ENCODE measurements at regions not wholly inside any gene's neighbourhood (a gene's known extent, or its start where the extent isn't known, plus 50 kb on each side); places are given as distances from the start of the nearest gene placed in this dataset.

GRCh38 chr6:79431537-79431933, 105.7 kb downstream of the LCA5 start:
- peak; percentile 55; the same call in 2 of the 3 replicates for ATAC-seq
- TF ChIP-seq PPARA (CRISPR knock-in tag; IDR thresholded peaks at IDR 0.05; ENCODE audit: borderline replicate concordance) (no peak), ZNF70 (CRISPR knock-in tag; IDR thresholded peaks at IDR 0.05) (no peak), ZNF565 (CRISPR knock-in tag; conservative IDR thresholded peaks at IDR 0.05; ENCODE audit: low read depth) (no peak), ZC3H10 (CRISPR knock-in tag; IDR thresholded peaks at IDR 0.05) (no peak), ZNF8 (CRISPR knock-in tag; IDR thresholded peaks at IDR 0.05) (no peak)

- TF ChIP-seq TCF4 (CRISPR knock-in tag; IDR thresholded peaks at IDR 0.05; ENCODE audit: borderline replicate concordance): no peak
- TF ChIP-seq ZC3H10 (CRISPR knock-in tag; IDR thresholded peaks at IDR 0.05): no peak
- no peak for TF ChIP-seq GLIS3 (CRISPR knock-in tag; IDR thresholded peaks at IDR 0.05)
- no peak for TF ChIP-seq ZFP3 (CRISPR knock-in tag; IDR thresholded peaks at IDR 0.05)
- no peak for ATAC-seq
Observed at GRCh38 chr6:79430913-79431536, 106.2 kb downstream of the LCA5 start.

DNA sequence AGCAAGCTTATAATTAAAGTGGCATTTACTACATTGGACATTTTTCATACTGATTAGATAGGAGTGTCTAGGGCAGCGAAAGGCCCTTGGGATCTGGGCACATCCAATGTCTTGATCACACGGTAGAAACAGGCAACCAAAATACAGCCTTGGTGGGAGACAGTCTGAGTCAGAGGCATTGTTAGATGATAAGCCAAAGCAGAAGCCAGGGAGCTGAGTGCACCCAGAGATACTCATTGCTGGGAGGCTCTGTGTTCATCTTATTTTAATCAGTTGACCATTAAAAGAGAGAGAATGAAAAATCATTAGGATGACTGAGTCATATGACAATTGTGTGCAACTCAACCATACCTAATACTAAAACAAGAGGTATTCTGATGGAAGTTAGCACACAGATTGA, 109.5 kb downstream of the LCA5 start:
- TF ChIP-seq SNAI2 (CRISPR knock-in tag; IDR thresholded peaks at IDR 0.05) (no peak), ISL1 (CRISPR knock-in tag; IDR thresholded peaks at IDR 0.05) (no peak), OSR1 (CRISPR knock-in tag; IDR thresholded peaks at IDR 0.05) (no peak), ESRRG (CRISPR knock-in tag; IDR thresholded peaks at IDR 0.05) (no peak), ZC3H10 (CRISPR knock-in tag; IDR thresholded peaks at IDR 0.05) (no peak), TCF4 (CRISPR knock-in tag; IDR thresholded peaks at IDR 0.05; ENCODE audit: borderline replicate concordance) (no peak), RARB (CRISPR knock-in tag; IDR thresholded peaks at IDR 0.05) (no peak), CSRNP3 (CRISPR knock-in tag; IDR thresholded peaks at IDR 0.05) (no peak), ZNF70 (CRISPR knock-in tag; IDR thresholded peaks at IDR 0.05) (no peak), ZNF8 (CRISPR knock-in tag; IDR thresholded peaks at IDR 0.05) (no peak), ARNTL (CRISPR knock-in tag; IDR thresholded peaks at IDR 0.05; ENCODE audit: borderline replicate concordance, low read depth) (no peak), CREB5 (CRISPR knock-in tag; IDR thresholded peaks at IDR 0.05; ENCODE audit: low read depth) (no peak), BACH2 (CRISPR knock-in tag; IDR thresholded peaks at IDR 0.05; ENCODE audit: borderline replicate concordance) (no peak)
- TF ChIP-seq, protein P1, sequence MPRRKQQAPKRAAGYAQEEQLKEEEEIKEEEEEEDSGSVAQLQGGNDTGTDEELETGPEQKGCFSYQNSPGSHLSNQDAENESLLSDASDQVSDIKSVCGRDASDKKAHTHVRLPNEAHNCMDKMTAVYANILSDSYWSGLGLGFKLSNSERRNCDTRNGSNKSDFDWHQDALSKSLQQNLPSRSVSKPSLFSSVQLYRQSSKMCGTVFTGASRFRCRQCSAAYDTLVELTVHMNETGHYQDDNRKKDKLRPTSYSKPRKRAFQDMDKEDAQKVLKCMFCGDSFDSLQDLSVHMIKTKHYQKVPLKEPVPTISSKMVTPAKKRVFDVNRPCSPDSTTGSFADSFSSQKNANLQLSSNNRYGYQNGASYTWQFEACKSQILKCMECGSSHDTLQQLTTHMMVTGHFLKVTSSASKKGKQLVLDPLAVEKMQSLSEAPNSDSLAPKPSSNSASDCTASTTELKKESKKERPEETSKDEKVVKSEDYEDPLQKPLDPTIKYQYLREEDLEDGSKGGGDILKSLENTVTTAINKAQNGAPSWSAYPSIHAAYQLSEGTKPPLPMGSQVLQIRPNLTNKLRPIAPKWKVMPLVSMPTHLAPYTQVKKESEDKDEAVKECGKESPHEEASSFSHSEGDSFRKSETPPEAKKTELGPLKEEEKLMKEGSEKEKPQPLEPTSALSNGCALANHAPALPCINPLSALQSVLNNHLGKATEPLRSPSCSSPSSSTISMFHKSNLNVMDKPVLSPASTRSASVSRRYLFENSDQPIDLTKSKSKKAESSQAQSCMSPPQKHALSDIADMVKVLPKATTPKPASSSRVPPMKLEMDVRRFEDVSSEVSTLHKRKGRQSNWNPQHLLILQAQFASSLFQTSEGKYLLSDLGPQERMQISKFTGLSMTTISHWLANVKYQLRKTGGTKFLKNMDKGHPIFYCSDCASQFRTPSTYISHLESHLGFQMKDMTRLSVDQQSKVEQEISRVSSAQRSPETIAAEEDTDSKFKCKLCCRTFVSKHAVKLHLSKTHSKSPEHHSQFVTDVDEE (CRISPR knock-in tag; IDR thresholded peaks at IDR 0.05): no peak
- TF ChIP-seq, protein P2, sequence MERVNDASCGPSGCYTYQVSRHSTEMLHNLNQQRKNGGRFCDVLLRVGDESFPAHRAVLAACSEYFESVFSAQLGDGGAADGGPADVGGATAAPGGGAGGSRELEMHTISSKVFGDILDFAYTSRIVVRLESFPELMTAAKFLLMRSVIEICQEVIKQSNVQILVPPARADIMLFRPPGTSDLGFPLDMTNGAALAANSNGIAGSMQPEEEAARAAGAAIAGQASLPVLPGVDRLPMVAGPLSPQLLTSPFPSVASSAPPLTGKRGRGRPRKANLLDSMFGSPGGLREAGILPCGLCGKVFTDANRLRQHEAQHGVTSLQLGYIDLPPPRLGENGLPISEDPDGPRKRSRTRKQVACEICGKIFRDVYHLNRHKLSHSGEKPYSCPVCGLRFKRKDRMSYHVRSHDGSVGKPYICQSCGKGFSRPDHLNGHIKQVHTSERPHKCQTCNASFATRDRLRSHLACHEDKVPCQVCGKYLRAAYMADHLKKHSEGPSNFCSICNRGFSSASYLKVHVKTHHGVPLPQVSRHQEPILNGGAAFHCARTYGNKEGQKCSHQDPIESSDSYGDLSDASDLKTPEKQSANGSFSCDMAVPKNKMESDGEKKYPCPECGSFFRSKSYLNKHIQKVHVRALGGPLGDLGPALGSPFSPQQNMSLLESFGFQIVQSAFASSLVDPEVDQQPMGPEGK (CRISPR knock-in tag; IDR thresholded peaks at IDR 0.05; ENCODE audit: borderline replicate concordance): no peak
- no peak for ATAC-seq

- no peak for ATAC-seq
- TF ChIP-seq POU6F1 (CRISPR knock-in tag; IDR thresholded peaks at IDR 0.05; ENCODE audit: borderline replicate concordance, low read depth) (no peak), ZNF8 (CRISPR knock-in tag; IDR thresholded peaks at IDR 0.05) (no peak), RARB (CRISPR knock-in tag; IDR thresholded peaks at IDR 0.05) (no peak), TCF4 (CRISPR knock-in tag; IDR thresholded peaks at IDR 0.05; ENCODE audit: borderline replicate concordance) (peak; percentile 16; the same call in 1 of the 2 replicates)
Observed at GRCh38 chr6:79426625-79427278, 110.5 kb downstream of the LCA5 start.
